SK-N-SH treated with all-trans-retinoic acid at 6 μM for 48 hours (cell line): ENCODE measurements at regions not wholly inside any gene's neighbourhood (a gene's known extent, or its start where the extent isn't known, plus 50 kb on each side); places are given as distances from the start of the nearest gene placed in this dataset.
"Not testable (repeated sequence)": the region's sequence is repeated elsewhere in the genome, so short reads cannot be mapped to it uniquely, and the experiment has no call there.

Experiments used
- ATAC-seq: fragments of 200-7000 bp; cut with Tn5 transposase; 3 replicates; pipeline ENCODE4 v1.9.1; 2020; ENCODE audit warnings: mild to moderate bottlenecking, moderate library complexity
- BACH2 ChIP-seq: fragments of 250-450 bp; sonication (Bioruptor Pico); IDR thresholded peaks from 2 replicates; pipeline ENCODE4 v1.9.0; 2021; ENCODE audit warnings: mild to moderate bottlenecking, borderline replicate concordance
- CSDC2 ChIP-seq: fragments of 250-450 bp; sonication (Bioruptor Pico); IDR thresholded peaks from 2 replicates; pipeline ENCODE4 v1.5.0; 2020; ENCODE audit warnings: mild to moderate bottlenecking, moderate library complexity
- GLIS3 ChIP-seq: fragments of 250-450 bp; sonication (Bioruptor Pico); IDR thresholded peaks from 2 replicates; pipeline ENCODE4 v1.5.0; 2020; ENCODE audit warnings: mild to moderate bottlenecking, moderate library complexity
- OSR1 ChIP-seq: fragments of 250-450 bp; sonication (Bioruptor Pico); IDR thresholded peaks from 2 replicates; pipeline ENCODE4 v1.8.0; 2022; ENCODE audit warnings: moderate library complexity, mild to moderate bottlenecking, inconsistent platforms
- RARB ChIP-seq: fragments of 250-450 bp; sonication (Bioruptor Pico); IDR thresholded peaks from 2 replicates; pipeline ENCODE4 v1.8.0; 2021; ENCODE audit warnings: mild to moderate bottlenecking, moderate library complexity
- SNAI2 ChIP-seq: fragments of 250-450 bp; sonication (Bioruptor Pico); IDR thresholded peaks from 2 replicates; pipeline ENCODE4 v1.5.0; 2020; ENCODE audit warnings: mild to moderate bottlenecking, moderate library complexity
- TCF4 ChIP-seq: fragments of 250-450 bp; sonication (Bioruptor Pico); IDR thresholded peaks from 2 replicates; pipeline ENCODE4 v1.8.0; 2021; ENCODE audit warnings: mild to moderate bottlenecking, moderate library complexity, borderline replicate concordance
- TOX ChIP-seq: fragments of 250-450 bp; sonication (Bioruptor Pico); IDR thresholded peaks from 2 replicates; pipeline ENCODE4 v1.8.0; 2021; ENCODE audit warnings: mild to moderate bottlenecking, moderate library complexity, borderline replicate concordance
- ZFP3 ChIP-seq: fragments of 250-450 bp; sonication (Bioruptor Pico); IDR thresholded peaks from 2 replicates; pipeline ENCODE4 v1.5.0; 2020; ENCODE audit warnings: mild to moderate bottlenecking, moderate library complexity
- ZFP30 ChIP-seq: fragments of 450-650 bp; formaldehyde crosslinking; IDR thresholded peaks from 2 replicates; pipeline ENCODE4 v1.5.0; 2022; ENCODE audit warnings: mild to moderate bottlenecking, moderate library complexity
- ZNF70 ChIP-seq: fragments of 450-650 bp; formaldehyde crosslinking; IDR thresholded peaks from 2 replicates; pipeline ENCODE4 v1.5.0; 2020; ENCODE audit warnings: mild to moderate bottlenecking, moderate library complexity
- TF ChIP-seq, protein P1 (sequence below): fragments of 250-450 bp; sonication (Bioruptor Pico); IDR thresholded peaks from 2 replicates; pipeline ENCODE4 v1.5.1; 2020; ENCODE audit warnings: low read depth, mild to moderate bottlenecking, moderate library complexity
- TF ChIP-seq, protein P2 (sequence below): fragments of 250-450 bp; sonication (Bioruptor Pico); IDR thresholded peaks from 2 replicates; pipeline ENCODE4 v1.5.0; 2020; ENCODE audit warnings: mild to moderate bottlenecking, moderate library complexity
- TF ChIP-seq, protein P3 (sequence below): fragments of 250-450 bp; sonication (Bioruptor Pico); IDR thresholded peaks from 2 replicates; pipeline ENCODE4 v1.8.0; 2021; ENCODE audit warnings: low read depth, mild to moderate bottlenecking, moderate library complexity, borderline replicate concordance
- TF ChIP-seq, protein P4 (sequence below): fragments of 250-450 bp; sonication (Bioruptor Pico); IDR thresholded peaks from 2 replicates; pipeline ENCODE4 v1.5.1; 2021; ENCODE audit warnings: mild to moderate bottlenecking, moderate library complexity

DNA sequence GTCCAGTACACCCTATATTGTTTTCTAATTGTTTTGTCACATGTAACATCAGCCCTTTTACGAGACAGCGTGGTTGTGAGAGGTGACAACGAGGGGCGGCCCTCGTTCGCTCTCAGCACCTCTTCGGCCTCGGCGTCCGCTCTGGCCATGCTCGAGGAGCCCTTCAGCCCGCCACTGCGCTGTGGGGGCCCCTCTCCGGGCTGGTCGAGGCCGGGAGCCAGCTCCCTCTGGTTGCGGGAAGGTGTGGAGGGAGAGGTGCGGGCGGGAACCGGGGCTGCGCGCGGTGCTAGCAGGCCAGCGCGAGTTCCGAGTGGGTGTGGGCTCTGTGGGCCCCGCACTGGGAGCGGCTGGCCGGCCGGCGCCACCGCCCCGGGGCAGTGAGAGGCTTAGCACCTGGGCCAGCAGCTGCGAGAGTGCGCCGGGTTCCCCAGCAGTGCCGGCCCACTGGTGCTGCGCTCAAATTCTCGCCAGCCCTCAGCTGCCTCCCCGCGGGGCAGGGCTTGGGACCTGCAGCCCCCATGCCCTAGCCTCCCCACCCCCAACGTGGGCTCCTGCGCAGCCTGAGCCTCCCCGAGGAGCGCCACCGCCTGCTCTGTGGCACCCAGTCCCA lies 145.0 kb downstream of the PSAT1 start:
- ATAC-seq: no peak
- no peak for TF ChIP-seq ZFP3
- no peak for TF ChIP-seq ZFP30 (CRISPR knock-in tag)
- TF ChIP-seq, all 23 proteins: peak for 0

DNA sequence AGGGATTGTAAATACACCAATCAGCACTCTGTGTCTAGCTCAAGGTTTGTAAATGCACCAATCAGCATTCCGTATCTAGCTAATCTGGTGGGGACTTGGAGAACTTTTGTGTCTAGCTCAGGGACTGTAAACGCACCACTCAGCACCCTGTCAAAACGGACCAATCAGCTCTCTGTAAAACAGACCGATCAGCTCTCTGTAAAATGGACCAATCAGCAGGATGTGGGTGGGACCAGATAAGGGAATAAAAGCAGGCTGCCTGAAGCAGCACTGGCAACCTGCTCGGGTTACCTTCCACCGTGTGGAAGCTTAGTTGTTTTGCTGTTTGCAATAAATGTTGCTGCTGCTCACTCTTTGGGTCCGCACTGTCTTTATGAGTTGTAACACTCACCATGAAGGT lies 145.7 kb downstream of the PSAT1 start:
- ATAC-seq: not testable (repeated sequence)

DNA sequence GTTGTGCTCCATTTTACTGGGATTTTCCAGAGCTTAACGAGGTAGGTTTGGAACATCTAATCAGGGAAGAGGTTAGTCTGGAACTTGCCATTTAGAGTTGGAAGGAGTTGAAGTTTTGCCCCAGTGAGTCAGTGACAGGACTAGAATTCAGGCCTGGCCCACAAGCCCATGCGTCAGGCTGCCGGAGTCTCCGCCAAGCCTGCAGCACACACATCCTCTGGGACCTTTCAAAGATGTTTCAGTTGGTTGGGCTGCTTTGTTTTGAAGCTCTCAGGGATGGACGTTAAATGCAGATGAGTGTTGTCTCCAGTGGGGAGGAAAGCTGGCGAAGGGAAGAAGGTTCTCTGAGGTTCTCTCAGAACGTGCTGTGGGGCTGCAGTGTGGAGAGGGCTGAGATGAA lies 147.0 kb downstream of the PSAT1 start:
- ATAC-seq: no peak
- TF ChIP-seq TCF4 (CRISPR knock-in tag): no peak
- no peak for TF ChIP-seq OSR1 (CRISPR knock-in tag)
- TF ChIP-seq RARB: no peak
- TF ChIP-seq SNAI2 (CRISPR knock-in tag): no peak

DNA sequence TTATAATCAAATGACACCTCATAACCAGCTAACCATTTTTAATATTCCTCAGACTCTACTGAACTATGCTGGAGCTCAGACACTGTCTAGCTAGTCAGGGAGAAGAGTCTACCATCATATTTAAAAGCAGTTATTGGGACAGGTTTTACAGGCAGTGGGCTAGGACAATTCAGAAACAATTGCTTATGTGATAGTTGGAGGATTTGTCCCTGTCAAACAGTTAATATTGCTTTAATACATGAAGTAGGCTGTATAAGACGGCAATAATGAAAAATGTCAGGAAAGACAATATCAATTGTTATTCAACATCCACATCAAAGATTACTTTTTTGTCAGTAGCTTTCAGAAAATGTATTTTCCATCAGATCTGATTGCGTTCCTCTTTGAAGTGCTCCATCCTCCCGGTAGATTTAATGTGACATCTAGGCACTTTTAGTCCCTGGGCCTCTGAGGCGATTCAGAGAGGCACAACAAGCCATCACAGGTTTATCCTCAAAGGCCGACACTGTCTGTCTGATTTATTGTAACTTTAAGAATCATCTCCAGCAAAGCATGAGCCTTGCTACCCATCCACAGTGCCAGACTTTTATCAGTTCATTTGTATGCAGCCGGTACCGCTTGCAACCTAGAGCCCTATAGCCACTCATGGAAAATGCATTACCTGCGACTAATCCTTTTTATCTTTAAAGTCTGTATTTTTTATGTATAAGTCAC lies 152.2 kb downstream of the PSAT1 start:
- no peak for ATAC-seq
- TF ChIP-seq, protein P1, sequence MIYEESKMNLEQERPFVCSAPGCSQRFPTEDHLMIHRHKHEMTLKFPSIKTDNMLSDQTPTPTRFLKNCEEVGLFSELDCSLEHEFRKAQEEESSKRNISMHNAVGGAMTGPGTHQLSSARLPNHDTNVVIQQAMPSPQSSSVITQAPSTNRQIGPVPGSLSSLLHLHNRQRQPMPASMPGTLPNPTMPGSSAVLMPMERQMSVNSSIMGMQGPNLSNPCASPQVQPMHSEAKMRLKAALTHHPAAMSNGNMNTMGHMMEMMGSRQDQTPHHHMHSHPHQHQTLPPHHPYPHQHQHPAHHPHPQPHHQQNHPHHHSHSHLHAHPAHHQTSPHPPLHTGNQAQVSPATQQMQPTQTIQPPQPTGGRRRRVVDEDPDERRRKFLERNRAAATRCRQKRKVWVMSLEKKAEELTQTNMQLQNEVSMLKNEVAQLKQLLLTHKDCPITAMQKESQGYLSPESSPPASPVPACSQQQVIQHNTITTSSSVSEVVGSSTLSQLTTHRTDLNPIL (CRISPR knock-in tag): no peak
- TF ChIP-seq OSR1 (CRISPR knock-in tag) (no peak), ZNF70 (CRISPR knock-in tag) (no peak), GLIS3 (CRISPR knock-in tag) (no peak), TCF4 (CRISPR knock-in tag) (no peak), SNAI2 (CRISPR knock-in tag) (no peak), TOX (no peak), BACH2 (CRISPR knock-in tag) (no peak), RARB (no peak)
- TF ChIP-seq, protein P2, sequence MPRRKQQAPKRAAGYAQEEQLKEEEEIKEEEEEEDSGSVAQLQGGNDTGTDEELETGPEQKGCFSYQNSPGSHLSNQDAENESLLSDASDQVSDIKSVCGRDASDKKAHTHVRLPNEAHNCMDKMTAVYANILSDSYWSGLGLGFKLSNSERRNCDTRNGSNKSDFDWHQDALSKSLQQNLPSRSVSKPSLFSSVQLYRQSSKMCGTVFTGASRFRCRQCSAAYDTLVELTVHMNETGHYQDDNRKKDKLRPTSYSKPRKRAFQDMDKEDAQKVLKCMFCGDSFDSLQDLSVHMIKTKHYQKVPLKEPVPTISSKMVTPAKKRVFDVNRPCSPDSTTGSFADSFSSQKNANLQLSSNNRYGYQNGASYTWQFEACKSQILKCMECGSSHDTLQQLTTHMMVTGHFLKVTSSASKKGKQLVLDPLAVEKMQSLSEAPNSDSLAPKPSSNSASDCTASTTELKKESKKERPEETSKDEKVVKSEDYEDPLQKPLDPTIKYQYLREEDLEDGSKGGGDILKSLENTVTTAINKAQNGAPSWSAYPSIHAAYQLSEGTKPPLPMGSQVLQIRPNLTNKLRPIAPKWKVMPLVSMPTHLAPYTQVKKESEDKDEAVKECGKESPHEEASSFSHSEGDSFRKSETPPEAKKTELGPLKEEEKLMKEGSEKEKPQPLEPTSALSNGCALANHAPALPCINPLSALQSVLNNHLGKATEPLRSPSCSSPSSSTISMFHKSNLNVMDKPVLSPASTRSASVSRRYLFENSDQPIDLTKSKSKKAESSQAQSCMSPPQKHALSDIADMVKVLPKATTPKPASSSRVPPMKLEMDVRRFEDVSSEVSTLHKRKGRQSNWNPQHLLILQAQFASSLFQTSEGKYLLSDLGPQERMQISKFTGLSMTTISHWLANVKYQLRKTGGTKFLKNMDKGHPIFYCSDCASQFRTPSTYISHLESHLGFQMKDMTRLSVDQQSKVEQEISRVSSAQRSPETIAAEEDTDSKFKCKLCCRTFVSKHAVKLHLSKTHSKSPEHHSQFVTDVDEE (CRISPR knock-in tag): no peak
- TF ChIP-seq, protein P3, sequence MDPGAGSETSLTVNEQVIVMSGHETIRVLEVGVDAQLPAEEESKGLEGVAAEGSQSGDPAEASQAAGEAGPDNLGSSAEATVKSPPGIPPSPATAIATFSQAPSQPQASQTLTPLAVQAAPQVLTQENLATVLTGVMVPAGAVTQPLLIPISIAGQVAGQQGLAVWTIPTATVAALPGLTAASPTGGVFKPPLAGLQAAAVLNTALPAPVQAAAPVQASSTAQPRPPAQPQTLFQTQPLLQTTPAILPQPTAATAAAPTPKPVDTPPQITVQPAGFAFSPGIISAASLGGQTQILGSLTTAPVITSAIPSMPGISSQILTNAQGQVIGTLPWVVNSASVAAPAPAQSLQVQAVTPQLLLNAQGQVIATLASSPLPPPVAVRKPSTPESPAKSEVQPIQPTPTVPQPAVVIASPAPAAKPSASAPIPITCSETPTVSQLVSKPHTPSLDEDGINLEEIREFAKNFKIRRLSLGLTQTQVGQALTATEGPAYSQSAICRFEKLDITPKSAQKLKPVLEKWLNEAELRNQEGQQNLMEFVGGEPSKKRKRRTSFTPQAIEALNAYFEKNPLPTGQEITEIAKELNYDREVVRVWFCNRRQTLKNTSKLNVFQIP (CRISPR knock-in tag): no peak
- TF ChIP-seq, all 23 proteins: peak for 0

DNA sequence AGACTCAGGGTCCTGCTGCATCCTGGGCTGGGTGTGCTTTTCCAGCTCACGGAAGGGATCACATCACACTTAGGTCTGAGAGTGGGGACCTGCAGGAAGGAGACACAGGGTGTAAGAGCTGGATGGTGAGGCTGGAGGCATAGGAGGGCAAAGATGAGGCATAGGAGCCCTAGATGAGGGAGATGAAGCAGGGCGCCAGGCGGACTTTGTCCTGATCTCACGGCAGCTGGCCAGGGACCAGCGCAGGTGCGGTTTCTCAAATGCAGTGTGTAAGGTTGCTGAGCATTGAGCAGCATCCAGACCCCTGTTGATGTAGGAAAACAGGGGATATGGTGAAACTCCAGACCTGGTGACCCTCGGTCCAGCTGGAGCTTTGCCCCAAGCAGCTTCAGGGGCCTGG lies 156.5 kb downstream of the PSAT1 start:
- ATAC-seq: no peak

More for the DNA sequence above, 156.5 kb downstream of the PSAT1 start:
- TF ChIP-seq OSR1 (CRISPR knock-in tag) (no peak), TCF4 (CRISPR knock-in tag) (no peak), TOX (no peak), CSDC2 (no peak), ZFP3 (no peak)
- TF ChIP-seq, protein P3 (CRISPR knock-in tag): no peak
- TF ChIP-seq, protein P4, sequence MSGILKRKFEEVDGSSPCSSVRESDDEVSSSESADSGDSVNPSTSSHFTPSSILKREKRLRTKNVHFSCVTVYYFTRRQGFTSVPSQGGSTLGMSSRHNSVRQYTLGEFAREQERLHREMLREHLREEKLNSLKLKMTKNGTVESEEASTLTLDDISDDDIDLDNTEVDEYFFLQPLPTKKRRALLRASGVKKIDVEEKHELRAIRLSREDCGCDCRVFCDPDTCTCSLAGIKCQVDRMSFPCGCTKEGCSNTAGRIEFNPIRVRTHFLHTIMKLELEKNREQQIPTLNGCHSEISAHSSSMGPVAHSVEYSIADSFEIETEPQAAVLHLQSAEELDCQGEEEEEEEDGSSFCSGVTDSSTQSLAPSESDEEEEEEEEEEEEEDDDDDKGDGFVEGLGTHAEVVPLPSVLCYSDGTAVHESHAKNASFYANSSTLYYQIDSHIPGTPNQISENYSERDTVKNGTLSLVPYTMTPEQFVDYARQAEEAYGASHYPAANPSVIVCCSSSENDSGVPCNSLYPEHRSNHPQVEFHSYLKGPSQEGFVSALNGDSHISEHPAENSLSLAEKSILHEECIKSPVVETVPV (CRISPR knock-in tag): no peak
